ENCODE measurements at regions not wholly inside any gene's neighbourhood (a gene's known extent, or its start where the extent isn't known, plus 50 kb on each side); places are given as distances from the start of the nearest gene placed in this dataset.
"Not testable (repeated sequence)": the region's sequence is repeated elsewhere in the genome, so short reads cannot be mapped to it uniquely, and the experiment has no call there.

DNA sequence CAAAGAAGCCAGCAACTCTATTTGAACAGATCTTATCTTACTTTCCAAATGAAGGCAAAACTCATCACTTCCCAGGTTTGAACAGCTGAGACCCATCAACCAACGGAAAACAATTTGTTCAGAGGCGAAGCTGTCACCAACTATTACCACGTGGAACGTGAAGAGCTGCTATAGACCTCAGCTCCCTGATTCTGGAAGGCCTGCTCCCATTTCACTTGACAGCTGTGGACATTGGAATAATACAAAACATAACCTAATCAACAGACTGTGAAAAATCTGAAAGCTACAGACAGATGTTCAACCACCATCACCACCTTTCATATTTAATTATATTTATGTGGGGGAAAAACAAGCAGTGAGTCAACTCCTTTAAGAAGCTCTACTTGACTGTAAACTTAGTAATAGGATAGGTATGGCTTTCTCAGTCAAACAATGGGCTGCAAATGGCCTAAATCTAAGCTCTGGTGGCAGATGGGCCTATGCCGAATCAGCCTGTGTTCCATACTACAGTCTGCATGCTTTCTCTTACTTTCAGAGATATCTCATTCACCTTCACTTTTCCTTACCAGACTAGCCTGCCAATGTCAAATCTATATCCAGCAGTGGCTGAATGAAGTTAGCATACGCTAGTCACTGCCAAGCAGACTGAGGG lies 896.4 kb downstream of the TDRD15 start:
- peak; percentile 65 for DNase-seq

DNA sequence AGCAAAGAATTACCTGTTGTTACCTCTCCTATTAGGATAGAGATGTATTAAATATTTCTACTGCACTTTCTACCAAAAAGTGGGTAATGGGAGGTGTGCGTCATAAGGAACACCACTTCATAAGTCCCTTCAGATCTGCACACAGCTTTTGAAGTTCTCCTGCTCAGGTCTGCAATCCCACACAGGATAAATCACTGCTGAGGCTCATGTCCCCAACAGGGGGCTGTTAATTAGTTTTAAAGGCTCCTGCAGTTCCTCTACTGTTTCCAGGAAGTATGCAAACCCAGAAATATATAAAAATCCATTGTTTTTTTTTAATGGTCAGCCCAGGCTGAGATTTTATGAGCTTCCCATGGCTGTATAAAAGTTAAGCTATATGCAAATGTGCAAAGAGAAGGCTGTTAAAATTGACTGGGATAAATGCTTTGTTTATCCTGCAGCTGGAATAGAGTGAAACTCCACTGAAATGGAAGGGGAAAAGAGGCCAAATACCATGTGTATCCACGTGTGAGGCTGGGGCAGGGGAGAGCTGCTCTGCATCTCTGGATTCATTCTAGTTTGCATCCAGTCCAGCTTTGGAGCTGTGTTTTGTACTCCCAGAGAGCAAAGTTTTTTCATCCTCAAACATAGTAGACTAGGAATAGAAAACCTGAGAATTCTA lies 903.7 kb downstream of the TDRD15 start:
- DNase-seq, result no peak

DNA sequence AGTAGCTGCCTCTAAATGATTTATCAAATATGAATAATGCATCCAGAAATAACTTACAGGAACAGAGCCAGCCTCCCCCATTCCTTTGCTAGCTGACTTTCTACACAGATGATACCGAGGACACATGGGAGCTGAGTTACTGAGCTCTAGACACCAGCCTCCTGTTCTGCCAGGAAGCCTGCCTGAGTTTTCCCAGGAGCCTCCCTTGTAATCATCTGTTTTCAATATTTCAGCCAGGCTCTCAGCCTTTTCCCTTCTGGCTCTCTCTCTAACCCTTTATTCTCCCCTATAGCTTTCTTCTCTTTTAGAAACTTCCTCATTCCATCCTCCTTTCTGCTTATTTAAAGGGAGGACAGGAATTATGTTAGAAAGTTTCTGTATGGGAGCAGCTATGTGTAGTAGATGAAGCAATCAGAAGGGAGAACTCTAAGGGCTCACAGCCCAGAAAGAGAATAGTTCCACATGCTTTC lies 911.6 kb downstream of the TDRD15 start:
- no peak for DNase-seq

DNA sequence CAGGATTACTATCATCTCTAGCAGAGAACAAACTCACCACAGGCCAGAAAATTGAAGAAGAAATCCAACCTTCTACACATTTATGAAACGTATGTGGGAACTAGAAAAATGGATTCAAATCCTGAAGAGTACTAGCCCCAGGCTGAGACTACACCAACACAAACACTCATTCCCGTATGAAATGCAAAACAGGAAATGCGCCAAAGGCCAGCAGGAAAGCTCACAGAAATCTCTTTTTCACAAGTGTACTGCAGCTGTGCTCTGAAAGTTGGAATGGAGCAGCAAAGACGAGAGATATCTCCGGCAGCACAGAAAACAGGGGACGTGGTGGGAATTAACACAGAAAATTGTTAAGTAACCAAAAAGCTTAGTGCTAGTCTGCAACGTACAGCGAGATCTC lies 913.5 kb downstream of the TDRD15 start:
- DNase-seq, result no peak

DNA sequence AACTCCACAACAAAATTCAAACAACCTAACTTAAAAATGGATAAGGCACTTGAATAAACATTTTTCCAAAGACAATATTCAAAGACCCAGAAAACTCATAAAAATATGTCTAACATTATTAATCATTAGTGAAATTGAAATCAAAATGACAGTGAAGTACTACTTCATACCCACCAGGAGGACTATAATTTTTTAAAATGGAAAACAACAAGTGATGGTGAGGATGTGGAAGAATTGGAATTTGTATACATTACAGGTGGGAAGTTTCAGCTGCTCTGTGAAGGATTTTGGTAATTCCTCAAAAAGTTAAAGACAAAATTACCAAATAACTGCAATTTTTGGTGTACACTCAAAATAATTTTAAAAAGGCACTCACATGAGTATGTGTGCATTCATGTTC lies 920.0 kb downstream of the TDRD15 start:
- DNase-seq, result no peak

DNA sequence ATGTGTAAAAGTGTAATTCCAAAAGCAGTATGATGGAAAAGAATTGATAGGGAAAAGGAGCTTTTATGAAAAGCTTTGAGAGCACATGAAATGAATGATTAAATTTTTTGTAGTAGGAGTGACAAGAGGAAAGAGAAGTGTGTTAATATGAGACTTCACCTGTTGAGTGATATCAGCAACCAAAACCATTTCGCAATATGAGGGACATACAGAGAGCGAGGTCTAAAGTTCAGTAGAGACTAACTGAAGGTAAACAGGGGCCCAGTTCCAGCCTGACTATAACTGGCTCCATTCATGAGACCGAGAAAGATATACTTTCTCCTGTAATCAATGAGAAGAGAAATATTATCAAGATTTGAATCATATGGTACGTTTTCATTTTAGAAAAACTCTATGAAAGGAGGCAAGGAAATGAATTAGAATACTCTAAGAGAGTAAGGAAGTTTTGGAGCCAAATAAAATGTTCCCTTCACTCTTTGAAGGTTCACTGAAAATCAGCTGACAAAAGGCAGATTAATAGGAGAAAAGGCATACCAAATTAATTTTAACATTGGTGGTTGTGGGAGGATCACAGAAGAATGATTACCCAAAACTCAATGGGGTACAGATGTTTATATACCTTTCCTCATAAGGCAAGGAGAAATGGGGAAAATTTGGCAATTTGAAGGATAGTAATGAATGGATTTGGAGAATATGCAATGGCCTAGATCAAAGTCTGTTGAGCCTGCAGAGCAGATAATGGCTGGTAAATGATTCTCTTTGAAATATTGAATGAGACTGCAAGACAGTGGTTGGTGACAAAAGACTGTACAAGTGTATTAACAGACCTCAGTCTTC lies 932.2 kb downstream of the TDRD15 start:
- DNase-seq, result no peak

DNA sequence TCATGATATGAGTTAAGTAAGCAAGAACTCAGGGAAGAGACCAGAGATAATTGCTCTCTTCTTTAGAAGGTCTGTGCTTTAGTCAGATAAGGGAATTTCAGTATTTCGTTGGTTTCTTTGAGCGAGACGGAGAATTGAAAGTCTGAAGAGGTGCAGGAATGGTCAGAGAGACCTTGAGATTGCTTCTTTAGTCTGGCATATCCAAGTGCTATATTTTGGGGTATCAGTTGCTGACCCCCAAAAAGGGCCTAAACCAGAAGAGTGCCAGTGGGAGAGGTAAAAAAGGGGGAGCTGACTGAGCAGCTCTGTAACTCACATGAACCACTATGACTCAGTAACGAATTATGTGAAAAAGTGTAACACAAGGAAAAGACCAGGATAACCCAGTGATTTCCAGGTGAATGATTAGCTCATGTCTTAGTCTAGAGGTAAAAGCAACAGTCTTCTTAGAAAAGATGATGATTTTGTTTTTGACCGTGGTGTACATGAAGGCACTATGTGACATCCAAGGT lies 932.9 kb downstream of the TDRD15 start:
- DNase-seq, result no peak

DNA sequence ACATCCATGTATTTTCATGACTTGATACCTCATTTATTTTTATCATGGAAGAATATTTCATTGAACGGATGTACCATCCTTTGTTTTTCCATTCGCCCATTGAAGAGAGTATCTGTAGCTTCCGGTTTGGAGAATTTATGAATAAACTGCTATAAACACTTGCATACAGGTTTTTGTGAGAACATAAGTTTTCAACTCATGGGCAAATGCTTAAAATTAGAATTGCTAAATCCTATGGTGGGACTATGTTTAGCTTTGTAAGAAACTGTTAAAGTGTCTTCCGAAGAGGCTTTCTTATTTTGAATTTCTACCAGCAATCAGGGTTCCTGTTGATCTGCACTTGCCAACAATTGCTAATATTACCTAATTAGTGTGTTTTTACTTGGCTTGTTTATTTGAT lies 938.9 kb downstream of the TDRD15 start:
- DNase-seq, result no peak

DNA sequence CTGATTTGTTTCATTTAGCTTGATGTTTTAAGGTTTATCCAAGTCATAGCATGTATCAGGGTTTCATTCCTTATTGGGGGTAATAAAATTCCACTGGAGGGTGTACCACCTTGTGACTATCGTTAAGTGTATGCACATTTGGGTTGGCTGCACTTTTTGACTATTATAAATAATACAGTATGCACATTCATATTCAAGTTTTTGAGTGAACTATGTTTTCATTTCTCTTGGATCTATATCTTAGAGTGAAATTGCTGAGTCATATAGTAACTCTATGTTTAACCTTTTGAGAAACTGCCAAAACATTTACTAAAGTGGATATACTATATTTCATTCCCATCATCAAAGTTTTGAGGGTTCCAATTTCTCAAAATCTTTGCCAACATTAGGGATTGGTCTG lies 952.7 kb downstream of the TDRD15 start:
- DNase-seq, result peak; percentile 6

DNA sequence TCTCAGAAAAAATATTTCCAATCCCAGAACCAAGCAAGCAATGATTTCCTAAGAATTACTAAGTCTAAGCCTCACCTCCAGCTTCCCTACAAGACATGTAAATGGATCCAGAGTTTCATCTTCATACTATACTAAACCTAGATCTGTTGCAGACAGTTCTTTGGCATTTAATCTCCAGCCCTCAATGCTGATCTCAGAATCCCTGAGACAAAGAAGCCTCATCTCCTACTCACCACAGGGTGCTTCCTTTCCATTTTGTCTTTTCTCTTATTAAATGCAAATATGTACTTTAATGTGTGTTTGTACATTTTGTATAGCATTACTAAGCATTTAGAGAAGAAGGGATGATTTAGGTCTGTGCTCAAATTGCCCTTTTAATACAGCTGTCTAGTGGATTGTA lies 954.9 kb downstream of the TDRD15 start:
- no peak for DNase-seq

DNA sequence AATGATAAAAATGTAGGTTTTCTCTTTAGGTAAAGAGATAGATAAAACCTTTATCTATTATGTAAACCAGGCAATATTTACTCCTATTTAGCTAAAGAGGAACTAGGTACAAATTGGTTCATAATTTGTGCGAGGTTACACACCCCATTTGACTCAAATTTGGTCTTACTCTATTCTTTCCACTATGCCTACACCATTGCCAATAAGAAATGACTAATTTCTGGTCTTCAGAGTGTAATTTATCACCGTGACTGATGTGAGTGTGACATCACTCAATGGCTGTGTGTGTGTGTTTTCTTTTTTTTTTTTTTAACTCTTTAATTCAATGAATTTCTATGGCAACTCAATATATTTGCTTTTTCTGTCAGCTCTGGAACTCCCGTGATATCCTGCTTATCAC lies 955.8 kb downstream of the TDRD15 start:
- peak; percentile 8 for DNase-seq

DNA sequence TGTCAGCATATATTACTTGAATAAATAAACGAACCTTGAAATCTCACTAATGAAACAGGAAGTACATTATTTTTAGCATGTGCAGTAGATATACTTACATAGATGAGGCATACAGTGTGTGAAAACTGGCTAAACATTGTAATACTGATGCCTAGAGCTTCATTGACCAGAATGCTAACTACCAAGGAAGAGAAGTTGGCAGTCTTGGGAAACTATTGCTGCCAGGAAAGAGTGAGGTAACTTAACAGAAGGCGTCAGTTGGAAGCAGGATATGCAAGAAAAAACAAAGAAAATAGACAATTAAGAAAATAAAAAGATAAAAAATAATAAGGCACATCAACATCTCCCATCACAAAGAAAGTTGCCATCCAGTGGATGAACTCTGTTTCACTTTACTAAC lies 963.0 kb downstream of the TDRD15 start:
- DNase-seq, result peak; percentile 44

DNA sequence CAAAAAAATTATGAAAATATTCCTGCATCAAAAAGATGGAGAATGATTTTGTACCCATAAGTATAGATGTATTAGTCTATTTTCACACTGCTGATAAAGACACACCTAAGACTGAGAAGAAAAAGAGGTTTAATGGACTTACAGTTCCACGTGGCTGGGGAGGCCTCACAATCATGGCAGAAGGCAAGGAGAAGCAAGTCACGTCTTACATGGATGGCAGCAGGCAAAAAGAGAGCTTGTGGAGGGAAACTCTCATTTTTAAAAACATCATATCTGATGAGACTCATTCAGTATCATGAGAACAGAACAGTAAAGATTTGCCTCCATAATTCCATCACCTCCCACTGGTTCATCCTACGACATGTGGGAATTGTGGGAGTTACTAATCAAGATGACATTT lies 979.8 kb downstream of the TDRD15 start:
- DNase-seq, result not testable (repeated sequence)

DNA sequence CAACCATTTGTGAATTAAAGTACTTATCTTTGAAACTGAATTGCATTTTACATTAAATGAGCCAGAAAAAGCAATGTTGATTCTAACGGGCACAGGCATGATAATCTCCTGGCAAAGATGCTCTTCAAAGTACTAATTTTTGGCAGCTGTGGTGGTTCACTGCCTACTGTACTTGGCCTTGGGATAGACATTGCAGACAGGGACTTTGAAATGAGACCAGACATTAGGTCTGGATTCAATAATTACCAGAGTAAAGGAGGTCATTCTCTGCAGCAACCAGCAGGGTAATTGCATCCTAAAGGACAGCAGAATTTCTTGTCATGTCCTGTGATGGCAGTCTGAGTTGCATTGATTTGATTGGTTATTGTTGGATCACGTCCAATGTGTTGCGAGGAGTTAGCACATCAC lies 986.5 kb downstream of the TDRD15 start:
- peak; percentile 94 for DNase-seq

DNA sequence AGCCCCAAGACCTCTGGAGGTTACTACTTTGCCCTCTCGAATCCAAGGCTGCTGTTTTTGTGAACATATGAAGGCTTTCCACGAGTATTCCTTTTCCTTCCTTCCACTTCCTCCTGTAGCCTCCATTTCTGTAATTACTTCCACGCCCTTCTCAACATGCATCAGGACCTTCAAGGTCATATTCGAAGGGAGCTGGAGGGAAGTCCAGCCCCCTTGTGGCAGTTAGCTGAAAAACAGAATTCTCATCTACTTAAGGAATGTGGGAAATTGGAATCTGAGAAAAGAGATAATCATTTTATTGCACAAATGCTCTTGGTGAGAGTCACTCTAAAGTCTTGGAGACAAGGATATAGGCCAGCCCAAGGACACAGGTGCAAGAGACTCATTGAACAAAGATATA lies 1000.2 kb downstream of the TDRD15 start:
- DNase-seq, result no peak

DNA sequence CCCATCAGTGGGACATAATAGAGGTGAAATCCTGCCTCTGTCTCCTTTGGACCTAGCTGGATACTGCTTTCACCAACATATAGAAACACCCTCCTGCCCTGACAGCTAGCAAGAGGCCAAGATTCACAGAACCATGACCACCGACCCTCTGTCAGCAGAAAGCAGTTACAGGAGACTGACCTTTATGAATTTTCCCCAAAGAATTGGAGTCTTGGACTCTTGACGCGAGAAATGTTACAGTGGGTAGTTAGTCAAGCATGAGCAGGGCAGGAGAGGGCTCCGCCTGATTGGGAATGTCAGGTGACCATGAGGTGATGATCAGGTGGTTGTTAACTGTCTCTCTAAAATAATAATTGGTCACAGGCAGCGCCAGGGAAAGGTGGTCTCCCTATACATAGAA lies 1002.3 kb downstream of the TDRD15 start:
- DNase-seq, result no peak

DNA sequence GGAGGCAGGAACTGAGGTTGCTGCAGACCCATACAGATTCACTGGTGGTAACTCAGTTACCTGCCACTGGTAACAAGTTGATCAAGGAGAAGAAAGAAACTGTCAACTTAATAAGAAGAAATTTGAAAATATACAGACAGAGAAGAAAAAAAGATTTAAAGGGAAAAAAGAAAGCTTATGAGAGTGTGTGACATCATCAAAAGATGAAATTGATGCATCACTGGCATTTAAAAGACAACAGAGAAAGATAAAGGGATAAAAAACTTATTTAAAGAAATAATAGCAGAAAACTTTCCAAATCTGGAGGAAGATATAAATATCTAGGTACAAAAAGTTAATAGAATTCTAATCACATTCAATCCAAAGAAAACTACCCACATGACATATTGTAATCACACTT lies 1003.2 kb downstream of the TDRD15 start:
- no peak for DNase-seq

DNA sequence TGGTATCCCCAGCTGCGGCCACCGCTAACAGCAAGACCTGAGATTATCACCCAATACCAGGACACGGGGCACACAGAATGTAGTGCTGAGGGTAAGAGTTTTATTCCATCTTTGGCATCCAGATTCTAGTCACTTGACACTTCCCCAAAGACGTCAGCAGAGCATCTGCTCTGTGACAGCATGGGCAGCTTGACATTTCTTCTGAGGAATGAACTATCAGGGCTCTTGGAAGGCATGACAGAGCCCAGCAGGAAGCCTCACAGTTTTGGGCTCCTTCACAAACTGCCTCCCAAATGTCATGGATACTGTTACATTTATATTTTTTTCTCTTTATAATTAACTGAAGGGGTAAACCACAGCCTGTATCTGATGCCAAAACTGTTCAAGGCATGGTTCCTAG lies 1010.7 kb downstream of the TDRD15 start:
- DNase-seq, result peak; percentile 93

DNA sequence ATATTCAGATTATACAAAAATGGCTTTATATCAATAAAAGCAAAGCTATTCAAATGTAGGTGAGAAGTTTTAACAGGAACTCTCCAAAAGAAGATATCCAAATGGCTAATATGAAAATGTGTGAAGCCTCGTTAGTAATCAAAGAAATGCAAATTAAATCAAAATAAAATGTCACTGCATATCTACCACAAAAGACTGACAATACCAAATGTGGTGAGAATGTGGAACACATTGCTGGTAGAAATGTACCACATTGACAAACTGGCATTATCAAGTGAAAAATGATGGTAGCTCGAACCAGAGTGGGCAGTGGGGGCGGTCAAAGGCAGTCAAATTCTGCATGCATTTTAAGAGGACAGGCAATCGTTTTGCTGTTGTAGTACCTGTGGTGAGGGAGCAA lies 1012.7 kb downstream of the TDRD15 start:
- no peak for DNase-seq

DNA sequence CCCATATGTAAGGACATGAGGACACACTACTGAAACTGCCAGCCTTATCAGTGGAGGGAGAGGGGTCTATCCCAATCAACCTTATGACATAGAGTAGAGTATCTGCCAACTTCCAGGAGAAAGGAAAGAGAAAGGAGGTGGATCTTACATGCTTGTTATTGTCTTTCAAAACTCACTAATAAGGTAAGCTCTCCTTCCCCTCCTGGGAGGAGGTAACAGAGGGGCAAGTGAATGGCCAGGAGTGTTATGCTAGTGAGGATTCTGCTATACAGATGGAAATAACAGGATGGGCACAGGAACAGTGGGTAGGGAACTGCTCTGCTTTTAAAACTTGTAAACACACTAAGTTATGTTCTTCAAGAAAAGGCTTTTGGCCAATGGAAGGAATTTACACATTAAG lies 1020.1 kb downstream of the TDRD15 start:
- no peak for DNase-seq

DNA sequence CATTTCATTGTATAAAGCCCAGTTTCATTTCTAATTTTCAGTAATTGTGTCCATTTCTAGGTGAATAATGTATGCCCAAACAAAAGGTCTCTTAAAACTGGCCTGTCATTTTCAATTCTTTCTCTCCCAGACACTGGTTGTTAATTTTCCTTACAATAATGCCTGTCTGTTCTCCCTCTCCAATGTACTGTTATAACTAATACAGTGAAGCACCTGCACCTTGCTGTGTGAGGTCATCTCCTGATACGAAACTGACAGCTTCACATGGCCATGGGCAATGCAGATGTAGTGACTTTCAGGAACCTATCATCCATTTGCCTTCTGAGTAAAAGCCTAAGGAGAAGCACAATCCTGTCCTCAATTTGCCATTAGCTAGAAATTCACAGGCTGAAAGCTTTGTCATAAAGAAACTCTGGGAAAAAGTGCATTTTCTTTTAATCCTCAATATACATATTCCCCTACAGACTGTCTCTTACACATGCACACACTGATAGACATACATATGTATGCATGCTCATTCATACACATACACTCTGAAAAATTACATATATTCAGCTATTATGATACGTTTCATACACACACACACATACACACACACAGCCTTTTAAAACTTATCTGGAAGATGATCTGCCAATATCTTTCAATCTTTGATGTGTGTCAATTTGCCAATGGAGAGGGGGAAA lies 1030.3 kb downstream of the TDRD15 start:
- no peak for DNase-seq

DNA sequence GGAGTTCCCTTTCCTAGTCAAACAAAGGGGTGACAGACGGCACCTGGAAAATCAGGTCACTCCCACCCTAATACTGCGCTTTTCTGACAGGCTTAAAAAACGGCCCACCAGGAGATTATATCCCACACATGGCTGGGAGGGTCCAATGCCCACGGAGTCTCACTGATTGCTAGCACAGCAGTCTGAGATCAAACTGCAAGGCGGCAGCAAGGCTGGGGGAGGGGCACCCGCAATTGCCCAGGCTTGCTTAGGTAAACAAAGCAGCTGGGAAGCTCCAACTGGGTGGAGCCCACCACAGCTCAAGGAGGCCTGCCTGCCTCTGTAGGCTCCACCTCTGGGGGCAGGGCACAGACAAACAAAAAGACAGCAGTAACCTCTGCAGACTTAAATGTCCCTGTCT lies 1032.9 kb downstream of the TDRD15 start:
- not testable (repeated sequence) for DNase-seq

DNA sequence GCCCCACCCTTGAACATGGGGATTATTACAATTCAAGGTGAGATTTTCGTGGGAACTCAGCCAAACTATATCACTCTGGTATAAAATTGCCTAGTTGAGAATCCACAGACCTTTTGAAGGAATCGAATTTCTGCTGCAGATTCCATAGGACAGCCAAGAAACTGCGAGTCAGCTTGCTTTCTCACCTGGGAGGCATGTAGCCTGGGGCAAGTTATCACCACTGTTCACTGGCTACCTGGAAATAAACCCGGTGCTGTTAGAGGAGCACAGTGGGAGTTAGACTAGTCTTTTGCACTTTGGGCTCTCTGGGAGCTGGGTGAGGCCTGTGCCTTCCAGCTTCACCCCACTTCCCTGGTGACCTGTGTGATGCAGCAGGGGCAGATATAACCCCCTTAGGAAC lies 1043.5 kb downstream of the TDRD15 start:
- no peak for DNase-seq

Measured in NCI-H446 treated with DMSO at 0.1 percent for 48 hours (cell line).